Spleen (tissue), 7 donors: ENCODE measurements at regions not wholly inside any gene's neighbourhood (a gene's known extent, or its start where the extent isn't known, plus 50 kb on each side); places are given as distances from the start of the nearest gene placed in this dataset.

Experiments used
- POLR2A ChIP-seq, 3 donors: fragments of 450-650 bp; IDR thresholded peaks; one replicate each; pipeline ENCODE4 v1.5.1; 2017; ENCODE audit warnings: antibody characterized with exemption in 3 of 3, mild to moderate bottlenecking in 1 of 3
- POLR2AphosphoS5 ChIP-seq, 3 donors: sonication (generic); formaldehyde crosslinking; IDR thresholded peaks; one replicate each; pipeline ENCODE4 v1.5.1; 2017; ENCODE audit warnings: antibody characterized with exemption in 3 of 3
- TF ChIP-seq, protein P1 (sequence below), 11 experiments: fragments of 200-600 bp in 7 of 11; fragments of 450-650 bp in 4 of 11; sonication (generic) in 4 of 11; IDR thresholded peaks in 8 of 11; conservative IDR thresholded peaks in 3 of 11; 1 replicate in 7 of 11; 2 replicates in 4 of 11; pipeline versions ENCODE4 v1.4.0 to v1.8.0; 2016 to 2021; ENCODE audit warnings: antibody characterized with exemption in 11 of 11, inconsistent platforms in 4 of 11, mild to moderate bottlenecking in 1 of 11
- donor health status: DM: no; HTN: no; CAD: no; lungs with moderate emphysema.
- donor health status: DM: no; HTN: no; CAD: no.
- donor health status: DM: no; HTN: no; CAD: no.

DNA sequence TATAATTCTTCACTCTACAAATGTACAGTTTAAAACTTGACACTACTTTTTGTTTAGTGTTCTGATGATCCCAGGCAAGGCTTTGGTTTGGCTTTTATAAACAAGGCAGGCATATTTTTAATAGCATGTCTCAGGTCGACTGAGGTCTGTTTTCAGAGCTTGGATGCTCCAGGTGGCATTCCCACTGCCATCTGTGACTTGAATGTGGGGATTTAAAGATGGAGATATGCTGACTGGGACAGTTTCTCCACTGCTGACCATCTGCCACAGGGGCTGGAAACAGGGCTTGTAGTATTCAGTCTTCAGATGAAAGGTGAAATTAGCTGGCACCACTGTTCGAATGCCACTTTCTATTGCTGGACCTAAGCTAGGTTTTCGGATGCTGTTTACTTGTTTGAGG is 1266.2 kb upstream of the CDH18 start:
- TF ChIP-seq, protein P1, sequence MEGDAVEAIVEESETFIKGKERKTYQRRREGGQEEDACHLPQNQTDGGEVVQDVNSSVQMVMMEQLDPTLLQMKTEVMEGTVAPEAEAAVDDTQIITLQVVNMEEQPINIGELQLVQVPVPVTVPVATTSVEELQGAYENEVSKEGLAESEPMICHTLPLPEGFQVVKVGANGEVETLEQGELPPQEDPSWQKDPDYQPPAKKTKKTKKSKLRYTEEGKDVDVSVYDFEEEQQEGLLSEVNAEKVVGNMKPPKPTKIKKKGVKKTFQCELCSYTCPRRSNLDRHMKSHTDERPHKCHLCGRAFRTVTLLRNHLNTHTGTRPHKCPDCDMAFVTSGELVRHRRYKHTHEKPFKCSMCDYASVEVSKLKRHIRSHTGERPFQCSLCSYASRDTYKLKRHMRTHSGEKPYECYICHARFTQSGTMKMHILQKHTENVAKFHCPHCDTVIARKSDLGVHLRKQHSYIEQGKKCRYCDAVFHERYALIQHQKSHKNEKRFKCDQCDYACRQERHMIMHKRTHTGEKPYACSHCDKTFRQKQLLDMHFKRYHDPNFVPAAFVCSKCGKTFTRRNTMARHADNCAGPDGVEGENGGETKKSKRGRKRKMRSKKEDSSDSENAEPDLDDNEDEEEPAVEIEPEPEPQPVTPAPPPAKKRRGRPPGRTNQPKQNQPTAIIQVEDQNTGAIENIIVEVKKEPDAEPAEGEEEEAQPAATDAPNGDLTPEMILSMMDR (IDR thresholded peaks at IDR 0.05 in 8 of 11, conservative IDR thresholded peaks at IDR 0.05 in 3 of 11), result no peak
- TF ChIP-seq POLR2A (IDR thresholded peaks at IDR 0.05) (no peak), POLR2AphosphoS5 (IDR thresholded peaks at IDR 0.05) (no peak)
